NCI-H345 (cell line): ENCODE measurements at regions not wholly inside any gene's neighbourhood (a gene's known extent, or its start where the extent isn't known, plus 50 kb on each side); places are given as distances from the start of the nearest gene placed in this dataset.

Experiments
- DNase-seq: peaks from one replicate; lab custom pipeline; 2025; lab: John Stamatoyannopoulos, UW

- no peak for DNase-seq
Measured at GRCh38 chr18:40447820-40448219, 1507.2 kb upstream of the PIK3C3 start.

- DNase-seq, result no peak
Measured at GRCh38 chr18:40440088-40440487, 1514.9 kb upstream of the PIK3C3 start.

- no peak for DNase-seq
Measured at GRCh38 chr18:40437517-40437916, 1517.5 kb upstream of the PIK3C3 start.

- DNase-seq, result no peak
Measured at GRCh38 chr18:40431071-40431985, 1523.7 kb upstream of the PIK3C3 start.

- DNase-seq, result no peak
Measured at GRCh38 chr18:40423291-40423690, 1531.7 kb upstream of the PIK3C3 start.

GRCh38 chr18:40420675-40421074 lies 1534.4 kb upstream of the PIK3C3 start:
- DNase-seq, result no peak

- DNase-seq, result no peak
Measured at GRCh38 chr18:40417501-40417900, 1537.5 kb upstream of the PIK3C3 start.

- DNase-seq, result no peak
Measured at GRCh38 chr18:40415821-40416220, 1539.2 kb upstream of the PIK3C3 start.

- DNase-seq, result no peak
Measured at GRCh38 chr18:40415176-40415791, 1539.8 kb upstream of the PIK3C3 start.

GRCh38 chr18:40414155-40414754 lies 1540.8 kb upstream of the PIK3C3 start:
- no peak for DNase-seq

- DNase-seq, result peak; percentile 10
Measured at GRCh38 chr18:40413160-40413559, 1541.9 kb upstream of the PIK3C3 start.

GRCh38 chr18:40412410-40412809 lies 1542.6 kb upstream of the PIK3C3 start:
- no peak for DNase-seq

GRCh38 chr18:40407909-40408308 lies 1547.1 kb upstream of the PIK3C3 start:
- no peak for DNase-seq

GRCh38 chr18:40404284-40404683 lies 1550.8 kb upstream of the PIK3C3 start:
- no peak for DNase-seq

GRCh38 chr18:40402052-40402451 lies 1553.0 kb upstream of the PIK3C3 start:
- DNase-seq, result no peak

GRCh38 chr18:40388121-40388520 lies 1566.9 kb upstream of the PIK3C3 start:
- no peak for DNase-seq

- DNase-seq, result no peak
Measured at GRCh38 chr18:40387130-40387787, 1567.8 kb upstream of the PIK3C3 start.

GRCh38 chr18:40382197-40382596 lies 1572.8 kb upstream of the PIK3C3 start:
- DNase-seq, result no peak

GRCh38 chr18:40380686-40381439 lies 1574.2 kb upstream of the PIK3C3 start:
- DNase-seq, result no peak

- no peak for DNase-seq
Measured at GRCh38 chr18:40375837-40376236, 1579.2 kb upstream of the PIK3C3 start.

GRCh38 chr18:40371673-40372072 lies 1583.4 kb upstream of the PIK3C3 start:
- no peak for DNase-seq

GRCh38 chr18:40367576-40367975 lies 1587.5 kb upstream of the PIK3C3 start:
- DNase-seq, result no peak
